GM18519 (cell line): ENCODE measurements at regions not wholly inside any gene's neighbourhood (a gene's known extent, or its start where the extent isn't known, plus 50 kb on each side); places are given as distances from the start of the nearest gene placed in this dataset.
"Not testable (repeated sequence)": the region's sequence is repeated elsewhere in the genome, so short reads cannot be mapped to it uniquely, and the experiment has no call there.

Experiments used
- ATAC-seq: cut with Tn5 transposase; IDR thresholded peaks from one replicate; pipeline ENCODE4 v1.9.1; 2021; ENCODE audit warnings: mild to moderate bottlenecking, moderate library complexity; ENCODE audit not compliant: unreplicated experiment, low FRiP score

GRCh38 chr1:38760562-38760961 is 99.0 kb downstream of the RRAGC start:
- ATAC-seq = no peak

- no peak for ATAC-seq
Observed at GRCh38 chr1:38758820-38759219, 100.8 kb downstream of the RRAGC start.

- ATAC-seq = no peak
Observed at GRCh38 chr1:38746941-38747600, 112.5 kb downstream of the RRAGC start.

GRCh38 chr1:38746402-38746935 is 113.1 kb downstream of the RRAGC start:
- no peak for ATAC-seq

GRCh38 chr1:38745476-38746401 is 113.8 kb downstream of the RRAGC start:
- ATAC-seq = no peak

GRCh38 chr1:38744452-38745350 is 114.9 kb downstream of the RRAGC start:
- ATAC-seq = no peak

GRCh38 chr1:38743184-38743583 is 116.4 kb downstream of the RRAGC start:
- ATAC-seq = no peak

GRCh38 chr1:38741341-38741740 is 118.2 kb downstream of the RRAGC start:
- ATAC-seq = no peak

- ATAC-seq = no peak
Observed at GRCh38 chr1:38740487-38740886, 119.1 kb downstream of the RRAGC start.

GRCh38 chr1:38738207-38738606 is 121.4 kb downstream of the RRAGC start:
- ATAC-seq = no peak

GRCh38 chr1:38736399-38736798 is 123.2 kb downstream of the RRAGC start:
- ATAC-seq = no peak

GRCh38 chr1:38735651-38736161 is 123.9 kb downstream of the RRAGC start:
- no peak for ATAC-seq

GRCh38 chr1:38733761-38734160 is 125.8 kb downstream of the RRAGC start:
- no peak for ATAC-seq

GRCh38 chr1:38730511-38731397 is 128.8 kb downstream of the RRAGC start:
- no peak for ATAC-seq

GRCh38 chr1:38728585-38728908 is 131.0 kb downstream of the RRAGC start:
- no peak for ATAC-seq

GRCh38 chr1:38727684-38728584 is 131.6 kb downstream of the RRAGC start:
- no peak for ATAC-seq

GRCh38 chr1:38725321-38725961 is 134.1 kb downstream of the RRAGC start:
- not testable (repeated sequence) for ATAC-seq
